ENCODE measurements at regions not wholly inside any gene's neighbourhood (a gene's known extent, or its start where the extent isn't known, plus 50 kb on each side); places are given as distances from the start of the nearest gene placed in this dataset.

GRCh38 chr20:48164566-48165400 lies 379.5 kb upstream of the SULF2 start (continued):
- TF ChIP-seq ATF1 (CRISPR knock-in tag; IDR thresholded peaks at IDR 0.05), result no peak
- no peak for TF ChIP-seq ZNF512 (CRISPR knock-in tag; IDR thresholded peaks at IDR 0.05; ENCODE audit: borderline replicate concordance)
- no peak for TF ChIP-seq NFYB (CRISPR knock-in tag; conservative IDR thresholded peaks at IDR 0.05; ENCODE audit: low read depth)
- TF ChIP-seq STAT6 (CRISPR knock-in tag; conservative IDR thresholded peaks at IDR 0.05; ENCODE audit: low read depth), result no peak
- no peak for TF ChIP-seq ESRRA (CRISPR knock-in tag; IDR thresholded peaks at IDR 0.05; ENCODE audit: borderline replicate concordance)
- no peak for TF ChIP-seq FOXP4 (CRISPR knock-in tag; IDR thresholded peaks at IDR 0.05)
- no peak for TF ChIP-seq ZBTB43 (CRISPR knock-in tag; IDR thresholded peaks at IDR 0.05)
- no peak for TF ChIP-seq ZNF219 (CRISPR knock-in tag; IDR thresholded peaks at IDR 0.05; ENCODE audit: borderline replicate concordance)

- CTCF ChIA-PET, result no interaction called here
- ATAC-seq (no peak), DNase-seq (ENCODE audit: low spot score) (no peak)
- POLR2A ChIA-PET, result no interaction called here
- Mint-ChIP-seq H3K27me3 (ENCODE audit: low read depth) (no peaks in the 10 kb centered on the region), H3K9me3 (no peaks in the 10 kb centered on the region), H3K36me3 (no peaks in the 10 kb centered on the region), H3K4me1 (peaks cover 4% of the 10 kb centered on the region), H3K27ac (peak overlapping the region; percentile 23), H3K4me3 (no peak overlapping the region)
- TF ChIP-seq ZMAT4 (CRISPR knock-in tag; IDR thresholded peaks at IDR 0.05) (no peak), ESRRA (CRISPR knock-in tag; IDR thresholded peaks at IDR 0.05; ENCODE audit: borderline replicate concordance) (no peak), MAX (CRISPR knock-in tag; IDR thresholded peaks at IDR 0.05) (no peak), ZNF416 (CRISPR knock-in tag; IDR thresholded peaks at IDR 0.05) (no peak), TEAD1 (CRISPR knock-in tag; IDR thresholded peaks at IDR 0.05) (no peak), FOXJ3 (CRISPR knock-in tag; IDR thresholded peaks at IDR 0.05; ENCODE audit: borderline replicate concordance) (no peak), E2F4 (CRISPR knock-in tag; IDR thresholded peaks at IDR 0.05; ENCODE audit: borderline replicate concordance, low read depth) (no peak), ATF1 (CRISPR knock-in tag; IDR thresholded peaks at IDR 0.05) (no peak), ATF6 (CRISPR knock-in tag; IDR thresholded peaks at IDR 0.05) (no peak), ZNF423 (CRISPR knock-in tag; IDR thresholded peaks at IDR 0.05) (no peak), SMAD4 (CRISPR knock-in tag; IDR thresholded peaks at IDR 0.05) (no peak), AR (CRISPR knock-in tag; IDR thresholded peaks at IDR 0.05) (no peak)
Measured at GRCh38 chr20:48164034-48164433, 378.8 kb upstream of the SULF2 start.
